Panc1 (cell line): ENCODE measurements at regions not wholly inside any gene's neighbourhood (a gene's known extent, or its start where the extent isn't known, plus 50 kb on each side); places are given as distances from the start of the nearest gene placed in this dataset.

Source experiments
- ATAC-seq: fragments of 200-7000 bp; cut with Tn5 transposase; 2 replicates; pipeline ENCODE4 v1.9.1; 2020; ENCODE audit warnings: mild to moderate bottlenecking, moderate library complexity
- BruUV-seq: library from RNA; stranded (reverse); fragments of 400-500 nt; replicated peaks from 2 replicates; lab custom pipeline; 2021; lab: Mats Ljungman, UMichigan
- CTCF ChIA-PET: fragments of 300-600 bp; sonication (Branson Sonifier 250); formaldehyde crosslinking; loops from one replicate; lab custom pipeline; 2022; ENCODE audit warnings: antibody characterized with exemption; lab: Charles Lee
- POLR2A ChIA-PET: fragments of 300-600 bp; sonication (Branson Sonifier 250); formaldehyde crosslinking; loops from one replicate; lab custom pipeline; 2022; ENCODE audit warnings: antibody characterized with exemption; lab: Charles Lee
- DNase-seq: peaks from one replicate; pipeline ENCODE4 v3.0.0-alpha.2; 2010; ENCODE audit warnings: low read depth, low spot score
- H3K27ac ChIP-seq: 2 replicates; pipeline ENCODE4 v1.5.1; 2011; ENCODE audit warnings: mild to moderate bottlenecking, low read length, inconsistent platforms
- H3K27me3 ChIP-seq: fragments of 200-500 bp; sonication (Bioruptor generic); 2 replicates; pipeline ENCODE4 v1.6.0; 2014; ENCODE audit warnings: low read length, inconsistent platforms; ENCODE audit not compliant: control insufficient read depth, insufficient read depth
- H3K36me3 ChIP-seq: fragments of 200-500 bp; sonication (Bioruptor generic); 2 replicates; pipeline ENCODE4 v1.5.1; 2014; ENCODE audit warnings: inconsistent platforms, mild to moderate bottlenecking, low read length, moderate library complexity; ENCODE audit not compliant: control insufficient read depth, insufficient read depth
- H3K4me1 ChIP-seq: 2 replicates; pipeline ENCODE4 v1.5.1; 2011; ENCODE audit warnings: inconsistent platforms, mild to moderate bottlenecking, low read length, moderate library complexity; ENCODE audit not compliant: control insufficient read depth, insufficient read depth
- H3K4me3 ChIP-seq, 2 experiments: 2 replicates each; pipeline ENCODE4 v1.5.1; 2011 to 2012; ENCODE audit warnings: low read depth in 2 of 2, low read length in 2 of 2, mild to moderate bottlenecking in 2 of 2, inconsistent platforms in 1 of 2, moderate library complexity in 1 of 2
- H3K9me3 ChIP-seq: fragments of 200-500 bp; sonication (Bioruptor generic); 2 replicates; pipeline ENCODE4 v1.5.1; 2014; ENCODE audit warnings: low read depth, mild to moderate bottlenecking, inconsistent platforms, low read length, moderate library complexity; ENCODE audit not compliant: control insufficient read depth, insufficient read depth
- CTCF ChIP-seq: fragments of 450-650 bp; IDR thresholded peaks from 2 replicates; pipeline ENCODE4 v1.5.1; 2017; ENCODE audit warnings: mild to moderate bottlenecking
- REST ChIP-seq, 2 experiments: IDR thresholded peaks; 2 replicates each; pipeline ENCODE4 v1.6.1; 2011 to 2012; ENCODE audit warnings: low read depth in 2 of 2, control low read depth in 1 of 2, low read length in 1 of 2, mild to moderate bottlenecking in 1 of 2, moderate library complexity in 1 of 2; ENCODE audit not compliant: insufficient read depth in 1 of 2
- SIN3A ChIP-seq: IDR thresholded peaks from 2 replicates; pipeline ENCODE4 v1.6.1; 2012; ENCODE audit warnings: low read depth, mild to moderate bottlenecking, low read length, moderate library complexity, borderline replicate concordance; ENCODE audit not compliant: insufficient read depth
- TCF7L2 ChIP-seq: IDR thresholded peaks from 2 replicates; pipeline ENCODE4 v1.6.1; 2011; ENCODE audit warnings: mild to moderate bottlenecking, low read depth, low read length, inconsistent platforms
- in situ Hi-C: cut with HindIII; loops from 2 replicates; pipeline ENCODE4 v1.10.0; 2016; ENCODE audit warnings: low sequenced_read_pairs, low pct_unique_long_range_greater_than_20kb
- intact Hi-C: fragments of 100-400 bp; cut with micrococcal nuclease; formaldehyde crosslinking; loops from one replicate; pipeline ENCODE4 v1.10.0; 2022; ENCODE audit not compliant: unreplicated experiment

- POLR2A ChIA-PET, result no interaction called here
- CTCF ChIA-PET, result no interaction called here
- TF ChIP-seq CTCF, result no peak
- TF ChIP-seq REST (IDR thresholded peaks at IDR 0.05; ENCODE audit: insufficient read depth in 1 of 2, low read depth in 2 of 2, low read length in 1 of 2), result no peak
- no peak for TF ChIP-seq TCF7L2
- no TSS peak for BruUV-seq
- ATAC-seq, result no peak
- intact Hi-C loops (no loop called here), in situ Hi-C loops (no loop called here)
- Histone ChIP-seq H3K27me3 (peaks cover 9% of the 10 kb centered on the region), H3K9me3 (no peaks in the 10 kb centered on the region), H3K4me3 (no peak overlapping the region), H3K4me1 (no peaks in the 10 kb centered on the region), H3K36me3 (no peaks in the 10 kb centered on the region), H3K27ac (no peak overlapping the region)
- DNase-seq, result no peak
Observed at GRCh38 chr17:5640726-5641125, 56.4 kb upstream of the NLRP1 start.

GRCh38 chr17:5642752-5643151, 58.4 kb upstream of the NLRP1 start:
- no peaks in the 10 kb centered on the region for H3K9me3 ChIP-seq
- H3K27ac ChIP-seq, result no peak overlapping the region
- TF ChIP-seq SIN3A, result no peak
- TF ChIP-seq CTCF, result no peak
- TF ChIP-seq REST (IDR thresholded peaks at IDR 0.05; ENCODE audit: insufficient read depth in 1 of 2, low read depth in 2 of 2, low read length in 1 of 2), result no peak
- no peaks in the 10 kb centered on the region for H3K4me1 ChIP-seq
- H3K27me3 ChIP-seq, result peaks cover 9% of the 10 kb centered on the region
- no peak for DNase-seq
- ATAC-seq, result no peak
- no peak overlapping the region for H3K4me3 ChIP-seq
- intact Hi-C loops (no loop called here), in situ Hi-C loops (no loop called here)
- BruUV-seq, result no TSS peak
- CTCF ChIA-PET, result no interaction called here
- POLR2A ChIA-PET, result no interaction called here
- H3K36me3 ChIP-seq, result no peaks in the 10 kb centered on the region
